Omental fat pad (tissue), 3 donors: ENCODE measurements at regions not wholly inside any gene's neighbourhood (a gene's known extent, or its start where the extent isn't known, plus 50 kb on each side); places are given as distances from the start of the nearest gene placed in this dataset.
A peak's percentile ranks its signal among the peaks of the same experiment; 100 is the strongest.

Source experiments
- ATAC-seq: fragments of 150-250 bp; one replicate; pipeline ENCODE4 v1.9.1; 2016; ENCODE audit warnings: mild to moderate bottlenecking, moderate library complexity; ENCODE audit not compliant: low FRiP score
- DNase-seq: peaks from one replicate; pipeline ENCODE4 v3.0.0-alpha.2; 2019; ENCODE audit warnings: low spot score
- CTCF ChIP-seq, 3 donors: fragments of 450-650 bp; IDR thresholded peaks; one replicate each; pipeline ENCODE4 v1.5.1; 2016 to 2017; ENCODE audit warnings: antibody characterized with exemption in 3 of 3, mild to moderate bottlenecking in 3 of 3, moderate library complexity in 2 of 3

GRCh38 chr9:3758816-3759576, 233.2 kb upstream of the RFX3 start:
- ATAC-seq, result no peak
- TF ChIP-seq CTCF (IDR thresholded peaks at IDR 0.05), result no peak
- no peak for DNase-seq

- no peak for TF ChIP-seq CTCF (IDR thresholded peaks at IDR 0.05)
- no peak for DNase-seq
These were observed 230.3 kb upstream of the RFX3 start for GRCh38 chr9:3756071-3756470.

GRCh38 chr9:3751125-3751758, 225.4 kb upstream of the RFX3 start:
- ATAC-seq (no peak), DNase-seq (no peak)
- no peak for TF ChIP-seq CTCF (IDR thresholded peaks at IDR 0.05)

More at GRCh38 chr9:3756071-3756470, 230.3 kb upstream of the RFX3 start:
- no peak for ATAC-seq

GRCh38 chr9:3750321-3750720, 224.5 kb upstream of the RFX3 start:
- no peak for TF ChIP-seq CTCF (IDR thresholded peaks at IDR 0.05)
- no peak for DNase-seq
- ATAC-seq, result no peak

- ATAC-seq (peak; percentile 97), DNase-seq (no peak)
- no peak for TF ChIP-seq CTCF (IDR thresholded peaks at IDR 0.05)
These were observed 220.8 kb upstream of the RFX3 start for GRCh38 chr9:3746296-3747275.

- ATAC-seq (no peak), DNase-seq (no peak)
- no peak for TF ChIP-seq CTCF (IDR thresholded peaks at IDR 0.05)
These were observed 218.2 kb upstream of the RFX3 start for GRCh38 chr9:3743901-3744413.
